GM21528 (cell line): ENCODE measurements at regions not wholly inside any gene's neighbourhood (a gene's known extent, or its start where the extent isn't known, plus 50 kb on each side); places are given as distances from the start of the nearest gene placed in this dataset.
"Not testable (repeated sequence)": the region's sequence is repeated elsewhere in the genome, so short reads cannot be mapped to it uniquely, and the experiment has no call there.

Source experiments
- ATAC-seq: cut with Tn5 transposase; IDR thresholded peaks from one replicate; pipeline ENCODE4 v1.9.1; 2021; ENCODE audit warnings: mild to moderate bottlenecking, moderate library complexity; ENCODE audit not compliant: unreplicated experiment, low FRiP score

- no peak for ATAC-seq
Measured at GRCh38 chr15:54779271-54779670, 417.5 kb downstream of the RSL24D1 start.

DNA sequence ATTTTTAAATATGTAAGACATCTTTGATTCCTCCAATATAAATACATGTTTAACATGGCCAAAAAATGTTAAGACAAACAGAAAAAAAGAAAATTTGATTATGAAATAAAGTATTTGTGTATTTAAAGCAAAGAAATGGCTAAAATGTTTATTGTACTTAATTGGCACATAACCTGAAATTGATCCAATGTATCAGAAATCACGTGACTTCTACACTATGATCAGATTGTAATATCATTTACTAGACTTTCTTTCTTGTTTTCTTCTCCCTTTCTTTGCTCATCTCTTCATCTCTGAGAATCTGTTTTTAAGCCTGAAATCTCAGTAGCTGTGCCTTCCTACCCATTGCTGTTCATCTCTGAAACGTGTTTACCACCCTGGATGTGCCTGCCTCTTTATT lies 420.3 kb downstream of the RSL24D1 start:
- no peak for ATAC-seq

GRCh38 chr15:54772663-54773062 lies 424.1 kb downstream of the RSL24D1 start:
- no peak for ATAC-seq

- not testable (repeated sequence) for ATAC-seq
Measured at GRCh38 chr15:54749461-54749860, 447.3 kb downstream of the RSL24D1 start.

- no peak for ATAC-seq
Measured at GRCh38 chr15:54722342-54722986, 474.3 kb downstream of the RSL24D1 start.

GRCh38 chr15:54719325-54719724 lies 477.4 kb downstream of the RSL24D1 start:
- ATAC-seq = no peak

DNA sequence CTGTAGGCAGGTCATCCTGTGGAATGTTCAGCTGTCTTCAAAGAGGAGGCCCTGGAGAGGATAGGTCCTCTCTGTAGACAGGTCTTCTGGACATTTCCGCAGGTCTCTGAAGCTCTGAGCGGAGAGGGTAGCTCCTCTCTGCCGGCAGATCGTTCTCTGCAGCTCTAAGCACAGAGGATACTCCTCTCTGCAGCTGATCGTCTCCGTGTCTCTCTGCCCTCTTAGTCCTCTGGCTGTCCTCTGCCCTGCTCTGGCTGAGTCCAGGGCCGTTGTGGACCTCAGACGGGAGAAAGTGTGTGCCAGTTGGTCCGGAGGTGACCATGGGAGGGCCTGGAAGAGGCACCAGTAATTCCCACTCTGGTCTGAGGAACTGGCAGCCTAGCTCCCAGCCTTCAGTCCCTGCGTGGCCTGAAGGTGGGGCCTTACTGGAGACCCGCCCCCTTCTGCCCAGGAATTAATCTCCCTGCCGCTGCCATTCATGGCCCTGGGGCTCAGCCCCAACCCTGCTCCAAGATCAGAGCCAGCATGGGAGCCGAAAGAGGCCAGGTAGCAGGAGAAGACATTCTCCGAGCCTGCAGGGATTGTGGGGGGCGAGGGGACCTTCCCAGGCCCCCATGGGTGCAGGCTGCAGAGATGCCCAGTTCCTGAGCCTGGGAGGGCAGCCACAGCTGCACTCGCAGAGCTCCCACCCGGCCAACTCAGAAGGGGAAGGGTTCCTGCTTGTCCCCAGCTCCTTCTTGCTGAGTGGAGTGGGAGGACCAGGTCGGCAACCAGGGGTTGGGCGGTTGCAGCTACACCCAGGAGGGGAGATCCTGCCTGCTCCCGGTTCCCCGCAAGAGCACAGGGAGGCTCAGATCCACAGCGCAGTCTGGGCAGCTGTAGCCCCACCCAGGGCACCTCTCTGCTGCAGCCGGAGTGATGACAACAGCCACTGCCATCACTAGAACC lies 488.7 kb downstream of the RSL24D1 start:
- no peak for ATAC-seq

DNA sequence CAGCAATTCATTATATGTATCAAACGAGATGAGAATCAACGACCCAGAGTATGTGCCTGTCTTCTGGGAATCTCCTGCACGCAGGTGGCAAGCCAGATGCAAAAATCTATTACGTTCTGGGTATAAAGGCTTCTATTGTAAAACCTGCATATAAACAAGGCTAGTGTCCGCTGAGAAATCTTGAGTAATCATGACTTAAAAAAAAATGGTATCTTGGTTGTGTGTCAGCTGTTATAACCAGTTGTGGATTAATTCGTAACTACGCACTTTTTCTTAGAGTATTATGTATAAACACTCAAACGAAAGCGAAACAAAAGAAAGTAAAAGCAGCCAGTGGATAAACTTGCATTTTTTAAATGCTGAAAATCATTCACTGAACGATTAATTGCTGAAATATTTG lies 509.1 kb downstream of the RSL24D1 start:
- ATAC-seq = no peak
